ENCODE measurements at regions not wholly inside any gene's neighbourhood (a gene's known extent, or its start where the extent isn't known, plus 50 kb on each side); places are given as distances from the start of the nearest gene placed in this dataset.

DNA sequence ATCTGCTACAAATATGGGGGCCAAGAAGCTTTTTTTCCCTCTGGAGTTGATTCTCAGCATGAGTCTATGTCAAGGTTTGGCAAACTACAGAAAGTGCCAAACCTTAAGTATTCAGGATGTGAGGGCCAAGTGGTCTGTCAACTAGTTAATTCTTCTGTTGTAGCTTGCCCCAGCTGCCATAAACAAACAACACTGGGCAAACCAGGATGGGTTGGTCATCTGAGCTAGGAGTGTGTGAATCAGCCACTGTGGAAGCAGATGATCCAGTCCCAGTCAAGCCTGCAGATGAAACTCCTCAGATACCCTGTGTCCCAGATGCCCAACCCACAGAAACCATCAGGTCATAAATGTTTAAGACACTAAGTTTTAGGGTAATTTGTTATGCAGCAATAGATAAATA, 103.0 kb upstream of the MOCS1 start:
- TF ChIP-seq, protein P1, sequence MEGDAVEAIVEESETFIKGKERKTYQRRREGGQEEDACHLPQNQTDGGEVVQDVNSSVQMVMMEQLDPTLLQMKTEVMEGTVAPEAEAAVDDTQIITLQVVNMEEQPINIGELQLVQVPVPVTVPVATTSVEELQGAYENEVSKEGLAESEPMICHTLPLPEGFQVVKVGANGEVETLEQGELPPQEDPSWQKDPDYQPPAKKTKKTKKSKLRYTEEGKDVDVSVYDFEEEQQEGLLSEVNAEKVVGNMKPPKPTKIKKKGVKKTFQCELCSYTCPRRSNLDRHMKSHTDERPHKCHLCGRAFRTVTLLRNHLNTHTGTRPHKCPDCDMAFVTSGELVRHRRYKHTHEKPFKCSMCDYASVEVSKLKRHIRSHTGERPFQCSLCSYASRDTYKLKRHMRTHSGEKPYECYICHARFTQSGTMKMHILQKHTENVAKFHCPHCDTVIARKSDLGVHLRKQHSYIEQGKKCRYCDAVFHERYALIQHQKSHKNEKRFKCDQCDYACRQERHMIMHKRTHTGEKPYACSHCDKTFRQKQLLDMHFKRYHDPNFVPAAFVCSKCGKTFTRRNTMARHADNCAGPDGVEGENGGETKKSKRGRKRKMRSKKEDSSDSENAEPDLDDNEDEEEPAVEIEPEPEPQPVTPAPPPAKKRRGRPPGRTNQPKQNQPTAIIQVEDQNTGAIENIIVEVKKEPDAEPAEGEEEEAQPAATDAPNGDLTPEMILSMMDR (IDR thresholded peaks at IDR 0.05), result no peak

DNA sequence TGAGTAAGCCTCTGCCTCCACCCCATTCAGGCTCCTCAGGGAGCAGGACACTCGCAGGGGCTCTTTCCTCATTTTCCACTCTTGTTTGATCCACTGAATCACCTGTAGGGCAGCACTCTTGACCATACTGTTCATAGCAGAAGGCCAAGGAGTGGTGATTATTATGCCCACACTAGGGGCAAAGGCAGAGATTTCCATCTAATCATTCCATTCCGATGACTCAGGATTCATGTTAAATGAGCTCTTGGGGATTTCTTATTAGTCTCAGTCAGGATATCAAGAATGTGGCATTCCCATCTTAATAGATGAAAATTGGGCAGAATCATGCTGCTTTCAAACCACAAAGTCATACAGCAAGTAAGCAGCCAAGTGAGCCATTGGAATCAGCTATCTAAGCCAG, 101.9 kb upstream of the MOCS1 start:
- TF ChIP-seq, protein P1 (IDR thresholded peaks at IDR 0.05), result no peak

DNA sequence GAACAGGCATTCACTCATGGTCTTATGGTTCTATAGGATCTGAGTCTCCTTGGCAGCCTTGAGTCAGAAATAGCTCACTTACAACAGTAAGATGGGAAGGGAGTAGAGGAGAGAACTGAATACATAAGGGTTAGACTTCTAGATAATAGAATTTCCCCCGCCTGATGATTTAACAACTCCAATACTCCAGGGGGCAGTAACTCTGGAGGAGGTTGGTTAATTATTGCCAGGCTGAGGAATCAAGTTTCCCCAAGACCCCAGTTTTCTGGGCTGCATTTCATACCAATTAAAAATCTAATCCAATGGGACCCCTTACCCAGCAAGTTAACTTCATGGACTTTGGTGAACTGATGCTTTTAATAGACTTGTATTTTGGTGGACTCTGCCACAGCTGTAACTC, 94.2 kb upstream of the MOCS1 start:
- TF ChIP-seq, protein P1 (IDR thresholded peaks at IDR 0.05), result no peak

DNA sequence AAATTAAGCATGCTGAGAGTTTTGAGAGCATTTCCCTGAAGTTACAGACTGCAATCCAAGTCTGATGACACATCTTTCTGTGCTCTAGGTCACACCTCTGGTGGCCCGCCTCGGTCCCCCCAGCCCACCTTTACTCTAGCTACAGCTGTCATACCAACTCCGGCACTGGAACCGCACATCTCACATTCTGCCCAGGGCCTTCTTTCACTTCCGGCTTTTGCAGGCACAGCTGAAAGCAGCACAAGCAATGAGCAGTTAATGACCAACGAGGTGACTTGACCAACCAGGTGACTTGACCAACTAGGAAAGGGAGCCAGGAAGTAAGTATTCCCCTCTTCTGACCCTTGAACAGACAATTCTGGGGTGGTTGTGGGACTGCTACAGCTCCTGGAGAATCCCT, 88.6 kb upstream of the MOCS1 start:
- TF ChIP-seq, protein P1 (IDR thresholded peaks at IDR 0.05), result no peak

DNA sequence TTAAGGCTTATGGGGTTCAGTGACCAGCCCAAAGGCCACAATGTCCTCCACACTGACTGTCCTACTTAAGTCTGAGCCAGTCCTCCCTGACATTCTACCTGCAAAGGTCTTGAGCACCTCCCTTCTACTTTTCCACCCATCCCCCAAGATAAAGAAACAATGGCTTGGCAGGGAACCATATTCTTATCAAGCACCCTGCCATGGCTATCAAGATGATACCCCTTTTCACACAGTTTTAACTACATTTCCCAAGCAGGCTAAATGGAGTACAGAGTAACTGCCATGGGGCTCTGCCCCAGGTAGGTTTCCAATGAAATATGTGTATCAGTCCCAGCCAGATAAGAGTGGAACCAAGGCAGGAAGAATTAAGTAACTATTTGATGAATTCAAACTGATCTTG, 85.9 kb upstream of the MOCS1 start:
- TF ChIP-seq, protein P1 (IDR thresholded peaks at IDR 0.05), result no peak

DNA sequence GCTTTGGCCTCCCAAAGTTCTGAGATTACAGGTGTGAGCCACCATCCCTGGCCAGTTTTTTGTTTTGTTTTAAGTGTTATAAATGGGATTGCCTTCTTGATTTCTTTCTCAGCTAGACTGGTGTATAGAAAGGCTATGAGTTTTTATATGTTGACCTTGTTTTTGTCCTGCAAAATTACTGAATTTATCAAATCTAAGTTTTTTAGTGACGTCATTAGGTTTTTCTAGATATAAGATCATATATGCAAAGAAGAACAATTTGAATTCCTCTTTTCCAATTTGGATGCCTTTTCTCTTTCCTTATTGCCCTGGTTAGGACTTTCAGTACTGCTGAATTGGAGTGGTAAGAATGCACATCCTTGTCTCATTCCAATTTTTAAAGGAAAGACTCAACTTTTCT, 81.3 kb upstream of the MOCS1 start:
- TF ChIP-seq, protein P1 (IDR thresholded peaks at IDR 0.05), result no peak

DNA sequence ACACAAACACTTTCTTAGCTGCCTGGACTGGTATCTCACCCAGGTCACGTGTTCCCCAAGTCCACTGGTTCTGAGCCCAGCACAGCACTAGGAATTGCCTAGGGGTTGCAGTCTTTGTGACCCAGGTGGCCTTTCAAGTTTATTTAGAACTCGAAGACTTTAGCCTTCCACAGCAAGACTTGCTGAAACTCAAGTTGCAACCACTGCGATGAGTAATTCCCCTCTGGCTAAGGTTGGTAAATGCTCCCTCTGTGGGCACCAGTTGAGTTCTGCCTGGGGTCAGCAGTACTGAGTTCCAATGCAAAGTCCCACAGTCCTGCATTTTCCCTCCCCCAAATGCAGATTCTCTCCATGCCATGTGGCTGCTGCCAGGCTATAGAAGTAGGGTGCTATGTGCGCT, 77.6 kb upstream of the MOCS1 start:
- TF ChIP-seq, protein P1 (IDR thresholded peaks at IDR 0.05), result no peak

DNA sequence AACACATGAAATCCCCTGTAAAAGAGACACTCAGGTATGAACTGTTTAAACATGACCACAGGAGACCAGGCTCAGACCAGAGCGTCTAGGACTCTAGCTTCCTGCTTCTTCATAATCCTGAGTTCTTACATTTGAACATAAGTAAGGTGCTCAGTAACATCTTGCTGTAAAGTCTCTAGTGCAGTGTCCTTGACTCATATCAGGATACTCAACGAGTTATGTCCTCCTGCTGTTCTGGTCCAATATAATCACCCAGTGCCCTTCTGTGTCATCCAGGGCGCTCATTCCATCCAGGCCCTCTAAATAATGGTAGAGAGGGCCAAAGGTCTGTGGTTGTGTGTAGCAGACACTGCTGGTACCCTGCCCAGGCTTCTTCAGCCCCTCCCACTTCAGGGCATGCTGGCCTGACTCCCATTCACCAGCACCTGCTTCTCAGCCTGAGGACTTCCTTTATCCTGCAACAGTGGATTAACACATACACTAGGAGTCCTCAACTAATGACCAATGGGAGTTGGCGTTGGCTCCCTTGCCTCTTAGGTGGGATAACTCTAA, 66.8 kb upstream of the MOCS1 start:
- TF ChIP-seq, protein P1 (IDR thresholded peaks at IDR 0.05), result no peak
